Bronchial epithelial cell (primary cell): ENCODE measurements at regions not wholly inside any gene's neighbourhood (a gene's known extent, or its start where the extent isn't known, plus 50 kb on each side); places are given as distances from the start of the nearest gene placed in this dataset.

Experiments
- DNase-seq: peaks from one replicate; pipeline ENCODE4 v3.0.0-alpha.2; 2010; ENCODE audit warnings: low read depth
- FAIRE-seq: peaks from 2 replicates; lab custom pipeline; 2011; peaks lifted over from hg19 to GRCh38; lab: Jason Lieb, UNC
- H3K27me3 ChIP-seq: 2 replicates; pipeline ENCODE4 v1.5.1; 2011; ENCODE audit warnings: low read length; ENCODE audit not compliant: control insufficient read depth, insufficient read depth
- H3K36me3 ChIP-seq: 2 replicates; pipeline ENCODE4 v1.5.1; 2011; ENCODE audit warnings: low read length; ENCODE audit not compliant: control insufficient read depth, insufficient read depth
- H3K4me3 ChIP-seq: 2 replicates; pipeline ENCODE4 v1.5.1; 2011; ENCODE audit warnings: mild to moderate bottlenecking, low read depth, low read length, control low read depth
- TF ChIP-seq, protein P1 (sequence below): IDR thresholded peaks from 2 replicates; pipeline ENCODE4 v1.5.1; 2011; ENCODE audit warnings: mild to moderate bottlenecking, moderate library complexity, low read length, control low read depth, inconsistent platforms; ENCODE audit not compliant: insufficient read depth, severe bottlenecking

DNA sequence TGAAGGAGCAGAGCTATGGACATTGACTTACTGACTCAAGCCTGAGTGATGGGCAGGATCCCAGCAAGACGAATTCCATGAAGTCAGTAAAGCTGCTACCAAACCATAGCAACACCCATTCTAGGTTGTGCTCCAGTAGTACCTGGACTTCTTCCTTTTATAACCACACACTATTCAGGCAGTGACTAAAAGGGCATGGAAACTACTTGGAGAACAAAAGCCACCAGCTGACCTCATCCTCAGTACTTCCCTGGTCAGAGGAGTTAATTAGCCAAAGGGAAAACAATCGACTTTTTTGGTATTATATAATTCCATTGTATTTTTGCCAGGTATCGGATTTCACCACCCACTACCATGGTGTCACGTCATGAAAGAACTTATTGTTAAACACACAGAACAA, 237.1 kb downstream of the TTC32 start:
- TF ChIP-seq, protein P1, sequence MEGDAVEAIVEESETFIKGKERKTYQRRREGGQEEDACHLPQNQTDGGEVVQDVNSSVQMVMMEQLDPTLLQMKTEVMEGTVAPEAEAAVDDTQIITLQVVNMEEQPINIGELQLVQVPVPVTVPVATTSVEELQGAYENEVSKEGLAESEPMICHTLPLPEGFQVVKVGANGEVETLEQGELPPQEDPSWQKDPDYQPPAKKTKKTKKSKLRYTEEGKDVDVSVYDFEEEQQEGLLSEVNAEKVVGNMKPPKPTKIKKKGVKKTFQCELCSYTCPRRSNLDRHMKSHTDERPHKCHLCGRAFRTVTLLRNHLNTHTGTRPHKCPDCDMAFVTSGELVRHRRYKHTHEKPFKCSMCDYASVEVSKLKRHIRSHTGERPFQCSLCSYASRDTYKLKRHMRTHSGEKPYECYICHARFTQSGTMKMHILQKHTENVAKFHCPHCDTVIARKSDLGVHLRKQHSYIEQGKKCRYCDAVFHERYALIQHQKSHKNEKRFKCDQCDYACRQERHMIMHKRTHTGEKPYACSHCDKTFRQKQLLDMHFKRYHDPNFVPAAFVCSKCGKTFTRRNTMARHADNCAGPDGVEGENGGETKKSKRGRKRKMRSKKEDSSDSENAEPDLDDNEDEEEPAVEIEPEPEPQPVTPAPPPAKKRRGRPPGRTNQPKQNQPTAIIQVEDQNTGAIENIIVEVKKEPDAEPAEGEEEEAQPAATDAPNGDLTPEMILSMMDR = no peak
- no peak for FAIRE-seq
- Histone ChIP-seq H3K4me3 (no peak overlapping the region), H3K27me3 (peaks cover 2% of the 10 kb centered on the region), H3K36me3 (no peaks in the 10 kb centered on the region)
- peak; percentile 46 for DNase-seq

DNA sequence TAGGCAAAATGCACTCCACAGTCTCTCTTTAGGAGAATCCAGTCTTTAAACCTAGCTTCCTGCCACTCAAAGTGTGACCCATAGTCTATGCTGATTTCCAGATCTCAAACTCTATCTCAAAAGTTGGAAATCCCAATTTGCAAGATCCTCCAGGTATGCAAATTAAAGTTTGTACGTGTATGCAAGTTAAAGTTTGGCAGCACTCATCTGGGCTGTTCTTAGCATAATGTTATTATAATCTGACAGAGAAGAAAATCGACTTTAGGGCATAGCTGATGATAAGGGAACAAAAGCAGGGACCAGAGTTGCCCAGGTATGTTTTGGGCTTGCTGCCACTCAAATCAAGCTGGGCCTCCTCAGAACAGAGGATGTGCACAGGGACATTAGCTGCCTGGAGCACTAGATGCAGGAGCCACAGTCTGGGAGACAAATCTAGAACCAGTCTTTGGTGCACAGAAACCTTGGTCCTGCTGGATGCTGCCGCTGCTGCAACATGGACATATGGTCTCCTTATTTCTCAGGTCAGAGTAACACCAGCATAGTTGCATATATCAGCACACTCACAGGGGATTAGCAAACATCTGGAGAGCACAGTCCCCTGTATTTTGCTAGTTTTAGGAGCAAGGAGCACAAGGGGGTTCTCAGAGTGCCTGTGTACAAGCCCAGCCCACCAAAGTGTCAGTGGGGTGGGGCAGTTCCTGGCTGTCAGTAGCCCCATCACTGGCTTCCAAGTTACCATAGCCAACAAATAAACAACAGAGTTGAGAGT, 242.6 kb downstream of the TTC32 start:
- TF ChIP-seq, protein P1 = no peak
- no peak for FAIRE-seq

DNA sequence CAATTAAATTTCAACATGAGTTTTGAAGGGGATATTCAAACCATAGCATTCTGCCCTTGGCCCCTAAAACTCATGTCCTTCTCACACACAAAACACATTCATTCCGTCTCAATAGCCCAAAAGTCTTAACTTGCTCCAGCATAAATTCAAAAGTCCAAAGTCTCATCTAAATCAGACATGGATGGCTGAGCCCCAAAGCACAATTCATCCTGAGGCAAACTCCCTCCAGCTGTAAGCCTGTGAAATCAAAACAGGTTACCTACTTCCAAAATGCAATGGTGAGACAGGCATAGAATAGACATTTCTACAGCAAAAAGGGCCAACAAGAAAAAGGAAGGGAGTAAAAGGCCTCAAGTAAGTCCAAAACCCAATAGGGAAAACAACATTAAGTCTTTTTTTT, 245.8 kb downstream of the TTC32 start:
- H3K36me3 ChIP-seq = no peaks in the 10 kb centered on the region
- DNase-seq (no peak), FAIRE-seq (no peak)
- H3K27me3 ChIP-seq = no peaks in the 10 kb centered on the region
- TF ChIP-seq, protein P1 = no peak
- H3K4me3 ChIP-seq = no peak overlapping the region

More for the DNA sequence above, 242.6 kb downstream of the TTC32 start:
- Histone ChIP-seq H3K4me3 (no peak overlapping the region), H3K36me3 (no peaks in the 10 kb centered on the region), H3K27me3 (no peaks in the 10 kb centered on the region)
- DNase-seq = no peak

DNA sequence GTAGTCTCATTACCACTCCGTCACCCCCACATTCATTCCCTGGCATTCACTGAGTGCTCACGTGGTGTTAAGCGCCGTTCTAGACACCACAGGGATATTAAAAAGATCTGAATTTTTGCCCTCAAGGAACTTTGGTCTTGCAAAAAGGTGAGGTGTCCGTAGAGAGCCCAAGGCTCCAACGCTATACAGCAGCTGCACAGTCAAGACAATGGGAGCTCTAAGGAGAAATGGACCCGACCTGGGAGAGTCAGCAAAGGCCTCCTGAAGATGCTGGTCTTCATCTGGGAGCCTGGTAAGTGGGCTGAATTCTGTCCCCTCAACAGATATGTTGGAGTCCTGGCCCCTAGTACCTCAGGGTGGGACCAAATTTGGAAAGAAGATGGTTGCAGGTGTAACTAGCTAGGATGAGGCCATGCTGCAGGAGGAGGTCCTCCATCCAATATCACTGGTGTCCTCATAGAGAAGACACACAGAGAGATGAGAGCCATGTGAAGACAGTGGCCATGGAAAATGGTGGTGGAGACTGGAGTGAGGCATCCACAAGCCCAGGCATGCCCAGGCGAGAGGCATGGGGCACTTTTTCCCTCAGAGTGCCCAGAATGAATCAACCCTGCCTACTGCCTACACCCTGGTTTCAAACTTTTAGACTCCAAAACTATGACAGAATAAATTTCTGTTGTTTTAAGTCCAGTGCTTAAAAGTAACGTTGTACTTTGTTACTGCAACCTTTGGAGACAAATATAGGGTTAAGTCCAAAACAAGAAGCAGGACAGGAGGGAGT, 247.3 kb downstream of the TTC32 start:
- FAIRE-seq = peak; percentile 62
- Histone ChIP-seq H3K36me3 (no peaks in the 10 kb centered on the region), H3K27me3 (no peaks in the 10 kb centered on the region), H3K4me3 (no peak overlapping the region)
- DNase-seq = peak; percentile 75
- TF ChIP-seq, protein P1 = no peak

DNA sequence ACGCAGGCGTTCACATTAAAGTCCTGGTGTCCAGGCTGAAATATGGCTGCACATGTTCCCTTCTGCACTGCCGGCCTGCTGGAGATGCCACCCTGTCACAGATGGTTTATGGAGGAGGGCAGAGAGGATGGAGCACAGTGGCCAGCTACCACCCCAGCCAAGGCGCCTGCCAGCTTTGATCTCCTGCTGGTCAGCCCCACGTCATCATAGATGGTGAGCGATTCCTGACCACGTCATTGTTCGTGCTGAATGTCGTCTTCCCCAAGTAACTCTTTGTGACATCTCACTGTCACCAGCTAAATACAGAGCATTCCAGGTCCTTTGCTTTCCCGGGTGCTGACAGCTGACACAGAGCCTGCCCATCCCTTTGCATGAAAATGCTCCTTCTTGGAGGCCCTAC, 248.3 kb downstream of the TTC32 start:
- TF ChIP-seq, protein P1 = no peak
- no peak for DNase-seq
- Histone ChIP-seq H3K27me3 (no peaks in the 10 kb centered on the region), H3K4me3 (no peak overlapping the region), H3K36me3 (no peaks in the 10 kb centered on the region)
- peak; percentile 88 for FAIRE-seq
